HS-5 (cell line): ENCODE measurements at regions not wholly inside any gene's neighbourhood (a gene's known extent, or its start where the extent isn't known, plus 50 kb on each side); places are given as distances from the start of the nearest gene placed in this dataset.
"Not testable (repeated sequence)": the region's sequence is repeated elsewhere in the genome, so short reads cannot be mapped to it uniquely, and the experiment has no call there.

Source experiments
- DNase-seq: peaks from one replicate; pipeline ENCODE4 v3.0.0-alpha.2; 2012; ENCODE audit warnings: low read depth

DNA sequence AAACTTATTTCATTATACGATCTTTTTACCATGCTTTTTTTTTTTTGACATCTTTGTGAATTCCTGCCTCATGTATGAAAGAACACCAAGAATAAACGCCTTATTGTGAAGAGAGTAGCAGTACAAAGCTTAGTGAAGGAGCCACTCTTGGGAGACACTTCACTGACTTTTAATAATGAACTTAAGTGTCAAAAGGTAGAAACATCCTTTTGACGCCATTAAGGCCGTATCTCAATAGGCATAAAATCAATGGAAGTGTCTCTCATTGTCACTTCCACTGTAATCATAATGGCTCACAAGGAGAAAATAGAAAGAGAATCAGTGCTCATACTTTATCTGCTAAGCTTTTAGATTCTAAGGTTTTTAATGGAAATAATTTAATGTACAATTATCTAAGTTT, 657.8 kb downstream of the DIPK2A start:
- no peak for DNase-seq

DNA sequence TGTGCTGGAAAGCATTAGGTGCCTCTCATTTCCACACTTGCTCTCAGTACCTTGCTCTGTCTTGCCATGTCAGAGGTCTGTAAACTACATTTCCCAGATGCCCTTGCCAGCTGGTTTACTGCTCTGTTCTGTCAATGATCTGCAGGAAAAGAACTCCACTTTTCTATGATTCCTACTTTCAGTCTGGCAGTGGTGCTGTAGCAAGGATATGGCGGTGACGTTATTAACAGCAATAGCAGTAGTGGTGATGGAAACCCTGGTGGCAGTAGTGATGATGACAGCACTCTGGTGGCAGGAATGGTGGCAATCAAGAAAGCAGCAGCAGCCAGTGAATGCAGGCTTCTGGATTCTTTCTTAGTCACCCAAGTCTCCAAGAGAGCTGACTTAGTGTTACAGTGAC, 665.2 kb downstream of the DIPK2A start:
- no peak for DNase-seq

GRCh38 chr3:144638009-144638408, 666.4 kb downstream of the DIPK2A start:
- no peak for DNase-seq

- DNase-seq, result no peak
Observed at GRCh38 chr3:144643771-144644198, 672.2 kb downstream of the DIPK2A start.

- no peak for DNase-seq
Observed at GRCh38 chr3:144645300-144645699, 673.7 kb downstream of the DIPK2A start.

DNA sequence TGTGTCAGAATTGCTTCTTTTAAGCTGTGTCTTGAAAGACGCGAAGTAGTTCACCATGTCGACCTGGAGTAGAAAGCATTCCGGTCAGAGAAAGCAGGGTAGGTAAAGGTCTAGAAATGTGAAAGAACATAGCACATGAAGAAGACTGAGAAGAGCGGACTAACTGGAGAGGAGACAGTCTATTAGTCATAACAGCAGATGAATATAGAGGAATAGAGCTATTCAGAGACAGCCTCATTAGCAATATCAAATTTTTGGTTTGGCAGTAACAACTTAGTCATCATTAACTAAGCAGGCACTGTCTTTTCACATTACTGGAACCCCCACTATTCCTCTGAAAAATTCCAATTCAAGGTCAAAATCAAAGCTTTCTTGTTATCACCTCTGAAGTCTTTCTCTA, 678.8 kb downstream of the DIPK2A start:
- DNase-seq, result no peak

GRCh38 chr3:144652573-144652972, 681.0 kb downstream of the DIPK2A start:
- peak; percentile 39 for DNase-seq

DNA sequence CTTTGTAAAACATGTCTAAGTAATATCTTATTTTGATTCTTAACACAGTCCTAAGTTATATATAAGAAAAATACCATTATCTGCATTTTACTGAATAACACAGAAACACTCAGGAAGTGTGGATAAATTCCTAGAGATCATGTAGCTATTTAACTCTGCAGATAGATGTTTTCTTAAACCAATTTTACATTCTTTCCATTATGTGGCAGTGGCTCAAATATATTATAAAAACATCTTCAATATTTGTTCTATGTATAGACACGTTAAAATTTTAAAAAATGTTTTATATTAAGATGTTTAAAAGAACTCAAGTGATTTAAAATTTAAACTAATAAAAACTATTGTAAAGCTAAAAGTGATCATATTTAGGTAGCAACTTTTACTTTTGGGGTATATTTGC, 683.8 kb downstream of the DIPK2A start:
- DNase-seq, result no peak

DNA sequence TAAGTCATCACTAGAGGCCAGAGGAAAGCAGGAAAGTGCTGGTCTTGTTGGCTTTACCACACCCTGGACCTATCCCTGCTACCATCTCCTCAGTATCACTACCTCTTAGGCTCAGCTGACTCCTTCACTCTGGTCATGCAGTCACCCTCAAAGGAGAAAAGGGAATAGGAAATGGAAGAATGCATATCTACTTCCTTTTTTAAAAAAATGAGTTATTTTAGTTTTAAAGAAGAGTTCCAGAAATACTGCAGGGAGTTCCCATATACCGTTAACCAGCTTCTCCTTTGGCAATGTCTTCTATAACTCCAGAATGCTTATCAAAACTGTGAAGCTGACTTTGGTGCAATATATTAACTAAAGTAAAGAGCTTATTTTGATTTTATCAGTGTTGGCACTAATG, 688.6 kb downstream of the DIPK2A start:
- DNase-seq, result no peak

GRCh38 chr3:144662729-144663128, 691.1 kb downstream of the DIPK2A start:
- no peak for DNase-seq

DNA sequence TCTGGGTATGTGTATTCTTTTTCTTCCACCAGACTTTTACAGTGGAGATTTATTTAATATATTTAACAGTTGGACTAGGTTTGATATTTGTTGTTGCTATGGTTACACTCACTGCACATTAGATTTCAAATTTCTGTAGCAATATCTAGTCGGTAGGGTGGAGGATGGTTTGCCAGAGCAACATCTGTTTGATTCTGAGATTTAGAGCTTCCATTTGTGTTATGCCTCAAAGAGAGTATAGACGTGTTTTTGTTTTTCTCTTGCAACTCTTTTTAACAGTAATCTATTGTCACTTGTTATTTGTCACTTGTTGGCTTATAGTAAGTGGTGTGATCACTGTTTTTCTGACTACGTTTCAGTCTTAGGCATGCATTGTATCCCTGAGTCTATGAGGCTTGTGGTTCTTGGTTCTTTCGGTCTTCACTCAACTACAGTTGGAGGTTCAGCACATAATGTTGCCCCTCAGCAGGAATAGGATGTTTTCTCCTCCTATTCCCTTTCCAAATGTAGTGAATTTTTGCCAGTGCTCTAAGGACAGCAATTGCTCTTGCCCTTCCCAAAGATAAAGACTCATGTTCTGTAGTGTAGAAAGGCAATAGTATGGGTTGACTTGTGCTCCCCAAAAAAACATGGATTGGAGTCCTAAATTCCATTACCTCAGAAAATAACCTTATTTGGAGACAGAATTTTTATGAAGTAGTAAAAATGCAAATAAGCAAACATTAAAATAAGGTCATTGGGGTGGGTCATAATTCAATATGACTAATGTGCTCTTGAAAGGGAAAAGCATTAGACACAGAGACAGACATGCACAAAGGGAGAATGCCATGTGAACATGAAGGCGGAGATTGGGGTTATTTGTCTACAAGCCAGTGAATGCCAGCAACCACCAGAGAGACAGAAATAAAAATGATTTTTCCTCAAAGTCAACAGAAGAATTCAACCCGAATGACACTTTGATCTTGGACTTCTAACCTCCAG, 692.1 kb downstream of the DIPK2A start:
- DNase-seq, result no peak

GRCh38 chr3:144665567-144666053, 694.0 kb downstream of the DIPK2A start:
- DNase-seq, result no peak

GRCh38 chr3:144670571-144670970, 698.9 kb downstream of the DIPK2A start:
- no peak for DNase-seq

- peak; percentile 32 for DNase-seq
Observed at GRCh38 chr3:144677103-144677502, 705.5 kb downstream of the DIPK2A start.

DNA sequence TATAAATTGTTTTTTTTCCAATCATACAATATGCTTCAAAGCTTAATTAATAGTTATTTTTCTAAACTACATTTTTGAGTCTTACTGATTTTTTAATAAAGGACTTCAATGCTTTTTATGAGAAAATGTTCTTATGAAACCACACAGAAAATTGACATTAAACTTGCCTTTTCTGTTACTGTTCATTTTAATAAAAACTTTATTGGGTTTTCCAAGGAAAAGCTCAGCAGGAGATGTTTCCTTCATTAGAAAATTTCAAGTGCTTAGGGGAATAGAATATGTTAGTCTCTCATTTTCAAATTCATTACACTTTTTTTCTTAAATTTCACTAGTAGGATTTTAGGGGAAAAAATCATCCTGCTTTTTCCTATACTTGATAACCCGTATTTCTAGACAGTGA, 711.4 kb downstream of the DIPK2A start:
- DNase-seq, result no peak

DNA sequence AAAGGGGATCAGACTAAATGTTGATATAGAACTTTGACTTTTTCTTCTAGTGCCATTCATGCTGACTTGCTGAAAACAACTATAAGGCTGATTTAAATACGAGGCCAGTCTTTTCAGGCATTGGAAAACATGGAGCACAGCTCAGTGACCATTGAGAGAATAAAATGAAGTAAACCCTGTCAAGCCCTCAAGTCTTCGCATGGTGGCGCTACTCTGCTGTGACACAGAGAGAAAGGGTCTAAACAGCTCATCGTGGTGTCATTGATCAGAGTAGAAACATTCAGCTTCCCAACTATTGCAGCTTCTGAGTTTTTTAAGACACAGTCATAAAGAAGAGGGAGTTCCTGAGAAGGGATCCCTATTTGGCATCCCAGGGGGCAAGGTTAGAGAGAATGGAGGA, 716.2 kb downstream of the DIPK2A start:
- DNase-seq, result no peak

- no peak for DNase-seq
Observed at GRCh38 chr3:144692488-144692887, 720.9 kb downstream of the DIPK2A start.

DNA sequence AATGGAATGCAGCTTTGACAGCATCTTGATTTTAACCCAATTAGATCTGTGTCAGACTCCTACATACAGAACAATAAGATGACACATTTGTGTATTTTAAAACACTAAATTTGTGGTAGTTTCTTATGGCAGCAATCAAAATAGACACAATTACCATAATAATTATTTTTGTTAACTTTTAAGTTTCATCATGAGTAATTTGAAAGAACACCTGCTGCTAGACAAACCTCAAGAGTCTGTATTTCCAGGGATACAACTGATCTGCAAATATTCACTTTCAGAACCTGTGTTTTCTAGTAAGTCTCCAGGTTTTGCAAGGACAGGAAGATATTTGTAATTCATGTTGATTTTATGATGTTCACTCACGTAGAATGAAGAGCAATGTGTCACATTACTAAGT, 736.8 kb downstream of the DIPK2A start:
- no peak for DNase-seq

GRCh38 chr3:144737281-144737680, 765.7 kb downstream of the DIPK2A start:
- DNase-seq, result no peak

- no peak for DNase-seq
Observed at GRCh38 chr3:144743225-144743668, 771.6 kb downstream of the DIPK2A start.

- no peak for DNase-seq
Observed at GRCh38 chr3:144744473-144744872, 772.9 kb downstream of the DIPK2A start.

DNA sequence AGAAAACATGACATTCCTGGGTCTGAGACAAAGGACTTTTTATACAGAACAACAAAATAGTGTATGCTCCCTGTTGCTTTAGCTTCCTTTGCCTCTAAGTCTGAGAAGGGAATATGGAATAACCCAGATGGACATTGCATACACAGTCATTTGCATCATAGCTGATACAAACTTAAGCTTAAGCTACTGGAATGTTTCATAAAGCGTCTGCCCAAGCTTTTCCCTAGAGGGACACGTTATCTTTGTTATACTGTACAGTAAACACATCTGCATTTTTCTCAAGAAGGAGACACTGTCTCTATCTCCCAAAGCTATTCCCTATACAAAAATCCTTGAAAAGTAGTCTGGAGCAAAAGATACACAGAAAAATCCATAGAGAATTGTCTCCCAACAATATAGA, 775.0 kb downstream of the DIPK2A start:
- no peak for DNase-seq

DNA sequence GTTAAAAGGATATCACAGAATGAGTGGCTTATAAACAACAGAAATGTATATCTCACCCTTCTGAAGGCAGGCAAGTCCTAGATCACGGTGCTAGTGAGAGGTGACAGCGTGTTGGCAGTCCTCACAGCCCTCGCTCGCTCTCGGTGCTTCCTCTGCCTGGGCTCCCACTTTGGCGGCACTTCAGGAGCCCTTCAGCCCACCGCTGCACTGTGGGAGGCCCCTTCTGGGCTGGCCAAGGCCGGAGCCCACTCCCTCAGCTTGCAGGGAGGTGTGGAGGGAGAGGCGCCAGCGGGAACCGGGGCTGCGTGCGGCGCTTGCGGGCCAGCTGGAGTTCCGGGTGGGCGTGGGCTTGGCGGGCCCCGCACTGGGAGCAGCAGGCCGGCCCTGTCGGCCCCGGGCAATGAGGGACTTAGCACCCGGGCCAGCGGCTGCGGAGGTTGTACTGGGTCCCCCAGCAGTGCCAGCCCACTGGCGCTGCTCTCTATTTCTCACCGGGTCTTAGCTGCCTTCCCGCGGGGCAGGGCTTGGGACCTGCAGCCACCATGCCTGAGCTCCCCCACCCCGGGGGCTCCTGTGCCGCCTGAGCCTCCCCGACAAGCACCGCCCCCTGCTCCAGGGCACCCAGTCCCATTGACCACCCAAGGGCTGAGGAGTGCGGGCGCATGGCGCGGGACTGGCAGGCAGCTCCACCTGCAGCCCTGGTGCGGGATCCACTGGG, 778.1 kb downstream of the DIPK2A start:
- not testable (repeated sequence) for DNase-seq
